ENCODE measurements at regions not wholly inside any gene's neighbourhood (a gene's known extent, or its start where the extent isn't known, plus 50 kb on each side); places are given as distances from the start of the nearest gene placed in this dataset.

GRCh38 chr2:41724465-41724864 is 323.4 kb upstream of the PKDCC start:
- TF ChIP-seq CTCF (IDR thresholded peaks at IDR 0.05) (no peak), POLR2A (IDR thresholded peaks at IDR 0.05) (no peak)

Data from thyroid gland (tissue), 4 donors.